ENCODE measurements at regions not wholly inside any gene's neighbourhood (a gene's known extent, or its start where the extent isn't known, plus 50 kb on each side); places are given as distances from the start of the nearest gene placed in this dataset.

DNA sequence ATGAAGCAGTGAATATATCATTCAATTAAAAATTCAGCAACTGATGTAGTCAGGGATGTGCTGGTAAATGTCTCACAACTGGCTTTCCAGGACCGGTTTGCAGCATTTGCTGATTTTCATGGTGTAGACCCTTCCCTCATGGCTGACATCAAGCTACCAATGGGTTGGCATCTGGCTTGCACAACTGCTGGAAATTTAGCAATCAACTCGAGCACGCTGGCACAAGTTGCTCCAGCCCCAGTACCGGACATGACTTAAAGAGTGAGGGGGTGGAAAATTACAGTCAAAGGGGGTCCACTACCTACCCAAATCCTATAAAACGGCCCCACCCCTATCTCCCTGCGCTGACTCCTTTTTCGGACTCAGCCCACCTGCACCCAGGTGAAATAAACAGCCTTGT, 198.4 kb upstream of the NRP1 start:
- TF ChIP-seq, protein P1, sequence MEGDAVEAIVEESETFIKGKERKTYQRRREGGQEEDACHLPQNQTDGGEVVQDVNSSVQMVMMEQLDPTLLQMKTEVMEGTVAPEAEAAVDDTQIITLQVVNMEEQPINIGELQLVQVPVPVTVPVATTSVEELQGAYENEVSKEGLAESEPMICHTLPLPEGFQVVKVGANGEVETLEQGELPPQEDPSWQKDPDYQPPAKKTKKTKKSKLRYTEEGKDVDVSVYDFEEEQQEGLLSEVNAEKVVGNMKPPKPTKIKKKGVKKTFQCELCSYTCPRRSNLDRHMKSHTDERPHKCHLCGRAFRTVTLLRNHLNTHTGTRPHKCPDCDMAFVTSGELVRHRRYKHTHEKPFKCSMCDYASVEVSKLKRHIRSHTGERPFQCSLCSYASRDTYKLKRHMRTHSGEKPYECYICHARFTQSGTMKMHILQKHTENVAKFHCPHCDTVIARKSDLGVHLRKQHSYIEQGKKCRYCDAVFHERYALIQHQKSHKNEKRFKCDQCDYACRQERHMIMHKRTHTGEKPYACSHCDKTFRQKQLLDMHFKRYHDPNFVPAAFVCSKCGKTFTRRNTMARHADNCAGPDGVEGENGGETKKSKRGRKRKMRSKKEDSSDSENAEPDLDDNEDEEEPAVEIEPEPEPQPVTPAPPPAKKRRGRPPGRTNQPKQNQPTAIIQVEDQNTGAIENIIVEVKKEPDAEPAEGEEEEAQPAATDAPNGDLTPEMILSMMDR (IDR thresholded peaks at IDR 0.05) = no peak
- TF ChIP-seq EZH2 (IDR thresholded peaks at IDR 0.05; ENCODE audit: borderline replicate concordance, insufficient read depth, low read depth, low read length, poor library complexity, severe bottlenecking) = no peak

All from B cell (primary cell).